NB4 (cell line): ENCODE measurements at regions not wholly inside any gene's neighbourhood (a gene's known extent, or its start where the extent isn't known, plus 50 kb on each side); places are given as distances from the start of the nearest gene placed in this dataset.

Source experiments
- POLR2A ChIP-seq: IDR thresholded peaks from 2 replicates; pipeline ENCODE4 v1.6.1; 2011; ENCODE audit warnings: mild to moderate bottlenecking; ENCODE audit not compliant: insufficient read length; ENCODE audit errors: extremely low read depth
- TF ChIP-seq, protein P1 (sequence below): IDR thresholded peaks from one replicate; pipeline ENCODE4 v1.5.1; 2012; ENCODE audit warnings: low read depth, low read length
- TF ChIP-seq, protein P2 (sequence below): IDR thresholded peaks from 2 replicates; pipeline ENCODE4 v1.6.1; 2011; ENCODE audit warnings: low read depth, low read length

DNA sequence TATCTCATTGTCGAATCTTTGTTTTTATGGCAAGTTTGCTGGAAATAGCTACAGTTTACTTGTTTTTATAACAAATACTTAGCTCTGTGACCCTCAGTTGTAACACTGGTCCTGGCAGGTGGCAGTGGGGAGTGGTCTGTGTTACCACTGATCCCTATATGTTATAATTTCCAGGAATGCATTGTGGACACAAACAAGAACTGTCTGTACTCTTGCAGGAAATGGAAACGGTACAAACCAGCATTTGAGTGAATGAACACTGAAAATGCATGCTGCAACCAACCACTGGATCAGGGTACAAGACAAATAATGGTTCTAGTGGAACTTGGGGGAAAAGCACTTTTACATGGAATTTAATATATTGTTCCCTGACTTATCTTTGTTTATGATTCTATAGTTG lies 66.5 kb upstream of the PJA2 start:
- TF ChIP-seq, protein P1, sequence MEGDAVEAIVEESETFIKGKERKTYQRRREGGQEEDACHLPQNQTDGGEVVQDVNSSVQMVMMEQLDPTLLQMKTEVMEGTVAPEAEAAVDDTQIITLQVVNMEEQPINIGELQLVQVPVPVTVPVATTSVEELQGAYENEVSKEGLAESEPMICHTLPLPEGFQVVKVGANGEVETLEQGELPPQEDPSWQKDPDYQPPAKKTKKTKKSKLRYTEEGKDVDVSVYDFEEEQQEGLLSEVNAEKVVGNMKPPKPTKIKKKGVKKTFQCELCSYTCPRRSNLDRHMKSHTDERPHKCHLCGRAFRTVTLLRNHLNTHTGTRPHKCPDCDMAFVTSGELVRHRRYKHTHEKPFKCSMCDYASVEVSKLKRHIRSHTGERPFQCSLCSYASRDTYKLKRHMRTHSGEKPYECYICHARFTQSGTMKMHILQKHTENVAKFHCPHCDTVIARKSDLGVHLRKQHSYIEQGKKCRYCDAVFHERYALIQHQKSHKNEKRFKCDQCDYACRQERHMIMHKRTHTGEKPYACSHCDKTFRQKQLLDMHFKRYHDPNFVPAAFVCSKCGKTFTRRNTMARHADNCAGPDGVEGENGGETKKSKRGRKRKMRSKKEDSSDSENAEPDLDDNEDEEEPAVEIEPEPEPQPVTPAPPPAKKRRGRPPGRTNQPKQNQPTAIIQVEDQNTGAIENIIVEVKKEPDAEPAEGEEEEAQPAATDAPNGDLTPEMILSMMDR: no peak
- TF ChIP-seq POLR2A: no peak
- TF ChIP-seq, protein P2, sequence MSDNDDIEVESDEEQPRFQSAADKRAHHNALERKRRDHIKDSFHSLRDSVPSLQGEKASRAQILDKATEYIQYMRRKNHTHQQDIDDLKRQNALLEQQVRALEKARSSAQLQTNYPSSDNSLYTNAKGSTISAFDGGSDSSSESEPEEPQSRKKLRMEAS: no peak
